HEK293 (cell line): ENCODE measurements at regions not wholly inside any gene's neighbourhood (a gene's known extent, or its start where the extent isn't known, plus 50 kb on each side); places are given as distances from the start of the nearest gene placed in this dataset.

Source experiments
- CTCF ChIA-PET: fragments of 350-600 bp; formaldehyde crosslinking; extraction: SDS; loops from one replicate; lab custom pipeline; 2021; ENCODE audit warnings: antibody characterized with exemption; lab: Yijun Ruan, JAX
- POLR2A ChIA-PET: fragments of 300-600 bp; formaldehyde crosslinking; extraction: SDS; loops from one replicate; lab custom pipeline; 2020; ENCODE audit warnings: antibody characterized with exemption, inconsistent platforms; lab: Yijun Ruan, JAX
- H3K27ac ChIP-seq: fragments of 200-500 bp; sonication (Bioruptor generic); 2 replicates; pipeline ENCODE4 v1.5.1; 2014; ENCODE audit warnings: low read depth, low read length, control low read depth, inconsistent platforms; ENCODE audit errors: extremely low read depth
- H3K36me3 ChIP-seq, 2 experiments: fragments of 200-500 bp in 1 of 2; sonication (Bioruptor generic) in 1 of 2; 1 replicate in 1 of 2; 2 replicates in 1 of 2; pipeline ENCODE4 v1.5.1; 2014 to 2017; ENCODE audit warnings: inconsistent platforms in 2 of 2, low read length in 2 of 2; ENCODE audit not compliant: control insufficient read depth in 2 of 2, insufficient read depth in 1 of 2
- H3K4me1 ChIP-seq: fragments of 200-500 bp; sonication (Bioruptor generic); 2 replicates; pipeline ENCODE4 v1.5.1; 2014; ENCODE audit warnings: mild to moderate bottlenecking, low read length, inconsistent platforms; ENCODE audit not compliant: control insufficient read depth, insufficient read depth
- H3K4me3 ChIP-seq: 2 replicates; pipeline ENCODE4 v1.5.1; 2011; ENCODE audit warnings: low read depth, mild to moderate bottlenecking, control low read depth, low read length, moderate library complexity
- H3K9me3 ChIP-seq: fragments of 200-500 bp; sonication (Bioruptor generic); 2 replicates; pipeline ENCODE4 v1.5.1; 2014; ENCODE audit warnings: low read depth, low read length, inconsistent platforms; ENCODE audit not compliant: control insufficient read depth, insufficient read depth
- FEZF1 ChIP-seq: fragments of 450-650 bp; formaldehyde crosslinking; IDR thresholded peaks from 2 replicates; pipeline ENCODE4 v1.5.1; 2016; ENCODE audit warnings: missing biosample characterization, missing genetic modification characterization
- GLI4 ChIP-seq: fragments of 450-650 bp; formaldehyde crosslinking; IDR thresholded peaks from 2 replicates; pipeline ENCODE4 v1.5.1; 2016; ENCODE audit warnings: missing biosample characterization, missing genetic modification characterization
- KLF7 ChIP-seq: fragments of 450-650 bp; formaldehyde crosslinking; IDR thresholded peaks from 2 replicates; pipeline ENCODE4 v1.5.1; 2016; ENCODE audit warnings: missing biosample characterization, missing genetic modification characterization, borderline replicate concordance
- KLF9 ChIP-seq: fragments of 450-650 bp; formaldehyde crosslinking; IDR thresholded peaks from 2 replicates; pipeline ENCODE4 v1.5.1; 2016; ENCODE audit warnings: missing biosample characterization, missing genetic modification characterization, low read depth
- RBAK ChIP-seq: fragments of 450-650 bp; formaldehyde crosslinking; IDR thresholded peaks from 2 replicates; pipeline ENCODE4 v1.5.1; 2016; ENCODE audit warnings: missing biosample characterization, missing genetic modification characterization
- ZFP37 ChIP-seq: fragments of 450-650 bp; formaldehyde crosslinking; IDR thresholded peaks from 2 replicates; pipeline ENCODE4 v1.5.1; 2016; ENCODE audit warnings: missing biosample characterization, missing genetic modification characterization
- ZNF112 ChIP-seq: fragments of 450-650 bp; formaldehyde crosslinking; IDR thresholded peaks from 2 replicates; pipeline ENCODE4 v1.5.0; 2017; ENCODE audit warnings: missing biosample characterization, missing genetic modification characterization
- ZNF121 ChIP-seq: fragments of 450-650 bp; formaldehyde crosslinking; IDR thresholded peaks from 2 replicates; pipeline ENCODE4 v1.5.1; 2016; ENCODE audit warnings: missing biosample characterization, missing genetic modification characterization
- ZNF19 ChIP-seq: fragments of 450-650 bp; formaldehyde crosslinking; IDR thresholded peaks from 2 replicates; pipeline ENCODE4; 2016; ENCODE audit warnings: missing biosample characterization, missing genetic modification characterization, low read depth
- ZNF274 ChIP-seq, 2 experiments: fragments of 200-500 bp in 1 of 2; fragments of 450-650 bp in 1 of 2; sonication (Bioruptor generic) in 1 of 2; formaldehyde crosslinking in 1 of 2; IDR thresholded peaks; 2 replicates each; pipeline versions ENCODE4 v1.5.1 to v1.6.1; 2014 to 2016; ENCODE audit warnings: borderline replicate concordance in 1 of 2, inconsistent platforms in 1 of 2, low read length in 1 of 2, missing biosample characterization in 1 of 2, missing genetic modification characterization in 1 of 2
- ZNF341 ChIP-seq: fragments of 450-650 bp; formaldehyde crosslinking; IDR thresholded peaks from 2 replicates; pipeline ENCODE4; 2016; ENCODE audit warnings: low read depth, missing biosample characterization, missing genetic modification characterization
- ZNF366 ChIP-seq: fragments of 450-650 bp; formaldehyde crosslinking; conservative IDR thresholded peaks from 2 replicates; pipeline ENCODE4 v1.5.1; 2016; ENCODE audit warnings: missing biosample characterization, missing genetic modification characterization
- ZNF514 ChIP-seq: fragments of 450-650 bp; formaldehyde crosslinking; IDR thresholded peaks from 2 replicates; pipeline ENCODE4 v1.5.1; 2016; ENCODE audit warnings: missing biosample characterization, missing genetic modification characterization
- ZNF548 ChIP-seq: fragments of 450-650 bp; formaldehyde crosslinking; IDR thresholded peaks from 2 replicates; pipeline ENCODE4 v1.5.1; 2016; ENCODE audit warnings: missing biosample characterization, missing genetic modification characterization
- ZNF623 ChIP-seq: fragments of 450-650 bp; formaldehyde crosslinking; IDR thresholded peaks from 2 replicates; pipeline ENCODE4 v1.5.1; 2016; ENCODE audit warnings: missing biosample characterization, missing genetic modification characterization
- ZNF626 ChIP-seq: fragments of 450-650 bp; sonication (Bioruptor Pico); formaldehyde crosslinking; IDR thresholded peaks from 2 replicates; pipeline ENCODE4 v1.5.1; 2018; ENCODE audit warnings: missing biosample characterization, missing genetic modification characterization, inconsistent platforms
- ZNF785 ChIP-seq: fragments of 450-650 bp; formaldehyde crosslinking; IDR thresholded peaks from 2 replicates; pipeline ENCODE4 v1.5.1; 2016; ENCODE audit warnings: missing biosample characterization, missing genetic modification characterization
- TF ChIP-seq, protein P1 (sequence below): fragments of 450-650 bp; formaldehyde crosslinking; IDR thresholded peaks from 2 replicates; pipeline ENCODE4 v1.5.1; 2016; ENCODE audit warnings: missing biosample characterization, missing genetic modification characterization
- TF ChIP-seq, protein P2 (sequence below): fragments of 450-650 bp; formaldehyde crosslinking; IDR thresholded peaks from 2 replicates; pipeline ENCODE4 v1.5.1; 2017; ENCODE audit warnings: missing biosample characterization, missing genetic modification characterization
- TF ChIP-seq, protein P3 (sequence below): IDR thresholded peaks from 2 replicates; pipeline ENCODE4 v1.6.1; 2011; ENCODE audit warnings: mild to moderate bottlenecking, low read depth, low read length, borderline replicate concordance
- TF ChIP-seq, protein P4 (sequence below): fragments of 450-650 bp; formaldehyde crosslinking; IDR thresholded peaks from 2 replicates; pipeline ENCODE4 v1.5.1; 2016; ENCODE audit warnings: missing biosample characterization, missing genetic modification characterization

DNA sequence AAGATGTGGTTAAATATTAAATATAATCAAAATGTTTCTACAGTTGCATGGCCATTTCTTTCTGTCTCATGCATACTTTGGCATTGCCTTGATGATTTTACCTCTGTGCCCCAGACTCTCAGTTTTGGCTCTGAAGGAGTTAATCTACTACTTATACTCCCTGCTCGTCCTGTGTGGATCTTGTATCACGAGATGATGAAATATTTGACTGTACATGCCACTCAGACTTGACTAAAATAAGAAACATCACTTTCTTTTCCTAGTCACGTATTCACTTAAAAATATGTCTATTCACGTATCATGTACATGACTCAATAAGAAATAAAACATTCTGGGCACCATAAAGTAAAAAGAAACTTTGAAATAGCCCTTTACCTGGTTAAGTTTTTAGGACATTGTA is 397.7 kb downstream of the RFPL4B start (continued):
- TF ChIP-seq ZFP37, result no peak
- TF ChIP-seq, all 188 proteins: peak for 0

DNA sequence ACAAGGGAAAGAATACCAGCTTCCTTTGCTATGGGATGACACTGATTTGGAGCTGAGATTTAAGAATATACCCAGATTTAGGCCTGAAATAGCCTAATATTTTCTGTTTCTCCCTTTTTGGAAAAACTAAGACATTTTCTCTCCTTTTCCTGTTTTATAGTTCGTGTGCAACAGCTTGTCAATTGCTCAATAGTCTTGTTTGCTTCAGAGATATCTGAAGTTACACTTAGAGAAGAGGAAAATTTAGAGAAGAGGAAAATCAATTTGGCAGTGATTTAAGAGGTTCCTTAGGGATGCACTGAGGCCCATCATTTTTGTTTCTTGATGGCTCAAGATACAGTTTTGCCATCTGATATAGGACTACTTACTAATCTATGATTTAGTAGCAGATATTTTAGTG is 398.6 kb downstream of the RFPL4B start:
- no peaks in the 10 kb centered on the region for H3K9me3 ChIP-seq
- no peaks in the 10 kb centered on the region for H3K4me1 ChIP-seq
- no peak overlapping the region for H3K4me3 ChIP-seq
- no peak for TF ChIP-seq KLF7 (tag by site-specific recombination)
- no peak for TF ChIP-seq ZNF366
- TF ChIP-seq ZNF274 (IDR thresholded peaks at IDR 0.05; ENCODE audit: low read length), result no peak
- TF ChIP-seq ZNF274 (tag by site-specific recombination; IDR thresholded peaks at IDR 0.05; ENCODE audit: borderline replicate concordance), result no peak
- TF ChIP-seq ZFP37, result no peak
- TF ChIP-seq, all 188 proteins: peak for 0
- POLR2A ChIA-PET, result no interaction called here
- Histone ChIP-seq H3K36me3 (no peaks in the 10 kb centered on the region), H3K27ac (no peak overlapping the region)
- CTCF ChIA-PET, result no interaction called here

DNA sequence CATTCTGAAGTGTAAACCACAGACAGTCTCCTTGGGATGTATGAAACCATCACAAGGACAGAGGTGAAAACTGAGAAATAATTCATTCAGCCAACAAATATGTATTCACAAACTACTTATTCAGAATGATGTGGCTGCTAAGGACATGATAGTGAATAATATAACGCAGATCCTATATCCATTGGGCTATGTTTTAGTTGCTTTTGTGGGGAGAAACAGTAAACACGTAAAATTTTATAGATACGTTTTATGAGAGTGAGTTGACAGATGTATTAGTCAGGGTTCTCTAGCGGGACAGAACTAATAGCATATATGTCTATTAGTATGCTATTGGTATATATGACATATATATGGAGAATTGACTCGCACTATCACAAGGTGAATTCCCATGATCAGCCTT is 402.5 kb downstream of the RFPL4B start:
- CTCF ChIA-PET, result interaction anchor here (0.5 to 0.6 kb wide), 2 partner anchors 712 to 1245 kb away, joined by 3 to 4 read pairs; no protein-coding TSS in a partner anchor
- H3K4me1 ChIP-seq, result no peaks in the 10 kb centered on the region
- no peak overlapping the region for H3K27ac ChIP-seq
- H3K36me3 ChIP-seq, result no peaks in the 10 kb centered on the region
- peak; percentile 12; the same call in 1 of the 2 replicates for TF ChIP-seq FEZF1 (tag by site-specific recombination)
- TF ChIP-seq, protein P1, sequence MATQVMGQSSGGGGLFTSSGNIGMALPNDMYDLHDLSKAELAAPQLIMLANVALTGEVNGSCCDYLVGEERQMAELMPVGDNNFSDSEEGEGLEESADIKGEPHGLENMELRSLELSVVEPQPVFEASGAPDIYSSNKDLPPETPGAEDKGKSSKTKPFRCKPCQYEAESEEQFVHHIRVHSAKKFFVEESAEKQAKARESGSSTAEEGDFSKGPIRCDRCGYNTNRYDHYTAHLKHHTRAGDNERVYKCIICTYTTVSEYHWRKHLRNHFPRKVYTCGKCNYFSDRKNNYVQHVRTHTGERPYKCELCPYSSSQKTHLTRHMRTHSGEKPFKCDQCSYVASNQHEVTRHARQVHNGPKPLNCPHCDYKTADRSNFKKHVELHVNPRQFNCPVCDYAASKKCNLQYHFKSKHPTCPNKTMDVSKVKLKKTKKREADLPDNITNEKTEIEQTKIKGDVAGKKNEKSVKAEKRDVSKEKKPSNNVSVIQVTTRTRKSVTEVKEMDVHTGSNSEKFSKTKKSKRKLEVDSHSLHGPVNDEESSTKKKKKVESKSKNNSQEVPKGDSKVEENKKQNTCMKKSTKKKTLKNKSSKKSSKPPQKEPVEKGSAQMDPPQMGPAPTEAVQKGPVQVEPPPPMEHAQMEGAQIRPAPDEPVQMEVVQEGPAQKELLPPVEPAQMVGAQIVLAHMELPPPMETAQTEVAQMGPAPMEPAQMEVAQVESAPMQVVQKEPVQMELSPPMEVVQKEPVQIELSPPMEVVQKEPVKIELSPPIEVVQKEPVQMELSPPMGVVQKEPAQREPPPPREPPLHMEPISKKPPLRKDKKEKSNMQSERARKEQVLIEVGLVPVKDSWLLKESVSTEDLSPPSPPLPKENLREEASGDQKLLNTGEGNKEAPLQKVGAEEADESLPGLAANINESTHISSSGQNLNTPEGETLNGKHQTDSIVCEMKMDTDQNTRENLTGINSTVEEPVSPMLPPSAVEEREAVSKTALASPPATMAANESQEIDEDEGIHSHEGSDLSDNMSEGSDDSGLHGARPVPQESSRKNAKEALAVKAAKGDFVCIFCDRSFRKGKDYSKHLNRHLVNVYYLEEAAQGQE (tag by site-specific recombination), result no peak
- POLR2A ChIA-PET, result no interaction called here
- H3K9me3 ChIP-seq, result no peaks in the 10 kb centered on the region
- no peak overlapping the region for H3K4me3 ChIP-seq

DNA sequence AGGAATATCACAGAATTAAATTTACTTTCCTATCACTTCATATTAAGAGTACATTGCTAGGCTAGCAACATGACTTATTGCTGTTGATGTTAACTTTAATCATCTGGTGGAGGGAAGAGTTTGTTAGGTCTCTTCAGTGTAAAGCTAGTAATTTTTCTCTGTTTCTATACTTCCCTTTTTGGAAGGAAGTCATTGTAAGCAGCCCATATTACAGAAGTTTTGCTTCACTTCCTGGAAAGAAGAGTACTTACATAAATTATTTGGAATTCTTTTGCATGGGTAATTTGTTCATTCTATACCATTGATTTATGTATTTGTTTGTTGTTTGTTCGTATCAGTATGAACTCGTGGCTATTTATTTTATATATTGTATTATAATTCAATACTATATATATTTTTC is 405.2 kb downstream of the RFPL4B start:
- no peaks in the 10 kb centered on the region for H3K9me3 ChIP-seq
- no peaks in the 10 kb centered on the region for H3K4me1 ChIP-seq
- H3K36me3 ChIP-seq, result no peaks in the 10 kb centered on the region
- no peak overlapping the region for H3K27ac ChIP-seq
- POLR2A ChIA-PET, result no interaction called here
- CTCF ChIA-PET, result interaction anchor here (1.0 to 1.3 kb wide), 2 partner anchors 26 to 1106 kb away, joined by 3 read pairs; no protein-coding TSS in a partner anchor
- H3K4me3 ChIP-seq, result no peak overlapping the region
- no peak for TF ChIP-seq ZNF341
- no peak for TF ChIP-seq GLI4 (tag by site-specific recombination)
- no peak for TF ChIP-seq ZNF121 (tag by site-specific recombination)
- no peak for TF ChIP-seq RBAK (tag by site-specific recombination)
- TF ChIP-seq ZNF548 (tag by site-specific recombination), result no peak
- TF ChIP-seq, protein P2, sequence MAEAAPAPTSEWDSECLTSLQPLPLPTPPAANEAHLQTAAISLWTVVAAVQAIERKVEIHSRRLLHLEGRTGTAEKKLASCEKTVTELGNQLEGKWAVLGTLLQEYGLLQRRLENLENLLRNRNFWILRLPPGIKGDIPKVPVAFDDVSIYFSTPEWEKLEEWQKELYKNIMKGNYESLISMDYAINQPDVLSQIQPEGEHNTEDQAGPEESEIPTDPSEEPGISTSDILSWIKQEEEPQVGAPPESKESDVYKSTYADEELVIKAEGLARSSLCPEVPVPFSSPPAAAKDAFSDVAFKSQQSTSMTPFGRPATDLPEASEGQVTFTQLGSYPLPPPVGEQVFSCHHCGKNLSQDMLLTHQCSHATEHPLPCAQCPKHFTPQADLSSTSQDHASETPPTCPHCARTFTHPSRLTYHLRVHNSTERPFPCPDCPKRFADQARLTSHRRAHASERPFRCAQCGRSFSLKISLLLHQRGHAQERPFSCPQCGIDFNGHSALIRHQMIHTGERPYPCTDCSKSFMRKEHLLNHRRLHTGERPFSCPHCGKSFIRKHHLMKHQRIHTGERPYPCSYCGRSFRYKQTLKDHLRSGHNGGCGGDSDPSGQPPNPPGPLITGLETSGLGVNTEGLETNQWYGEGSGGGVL (tag by site-specific recombination), result no peak
- TF ChIP-seq ZNF785 (tag by site-specific recombination), result no peak
- no peak for TF ChIP-seq ZNF623 (tag by site-specific recombination)
- TF ChIP-seq ZNF19 (tag by site-specific recombination), result no peak
- TF ChIP-seq KLF9 (tag by site-specific recombination), result no peak
- no peak for TF ChIP-seq ZNF514 (tag by site-specific recombination)
- TF ChIP-seq ZNF626 (tag by site-specific recombination), result no peak
- no peak for TF ChIP-seq ZNF112
- TF ChIP-seq, protein P3, sequence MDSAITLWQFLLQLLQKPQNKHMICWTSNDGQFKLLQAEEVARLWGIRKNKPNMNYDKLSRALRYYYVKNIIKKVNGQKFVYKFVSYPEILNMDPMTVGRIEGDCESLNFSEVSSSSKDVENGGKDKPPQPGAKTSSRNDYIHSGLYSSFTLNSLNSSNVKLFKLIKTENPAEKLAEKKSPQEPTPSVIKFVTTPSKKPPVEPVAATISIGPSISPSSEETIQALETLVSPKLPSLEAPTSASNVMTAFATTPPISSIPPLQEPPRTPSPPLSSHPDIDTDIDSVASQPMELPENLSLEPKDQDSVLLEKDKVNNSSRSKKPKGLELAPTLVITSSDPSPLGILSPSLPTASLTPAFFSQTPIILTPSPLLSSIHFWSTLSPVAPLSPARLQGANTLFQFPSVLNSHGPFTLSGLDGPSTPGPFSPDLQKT, result no peak
- TF ChIP-seq, protein P4, sequence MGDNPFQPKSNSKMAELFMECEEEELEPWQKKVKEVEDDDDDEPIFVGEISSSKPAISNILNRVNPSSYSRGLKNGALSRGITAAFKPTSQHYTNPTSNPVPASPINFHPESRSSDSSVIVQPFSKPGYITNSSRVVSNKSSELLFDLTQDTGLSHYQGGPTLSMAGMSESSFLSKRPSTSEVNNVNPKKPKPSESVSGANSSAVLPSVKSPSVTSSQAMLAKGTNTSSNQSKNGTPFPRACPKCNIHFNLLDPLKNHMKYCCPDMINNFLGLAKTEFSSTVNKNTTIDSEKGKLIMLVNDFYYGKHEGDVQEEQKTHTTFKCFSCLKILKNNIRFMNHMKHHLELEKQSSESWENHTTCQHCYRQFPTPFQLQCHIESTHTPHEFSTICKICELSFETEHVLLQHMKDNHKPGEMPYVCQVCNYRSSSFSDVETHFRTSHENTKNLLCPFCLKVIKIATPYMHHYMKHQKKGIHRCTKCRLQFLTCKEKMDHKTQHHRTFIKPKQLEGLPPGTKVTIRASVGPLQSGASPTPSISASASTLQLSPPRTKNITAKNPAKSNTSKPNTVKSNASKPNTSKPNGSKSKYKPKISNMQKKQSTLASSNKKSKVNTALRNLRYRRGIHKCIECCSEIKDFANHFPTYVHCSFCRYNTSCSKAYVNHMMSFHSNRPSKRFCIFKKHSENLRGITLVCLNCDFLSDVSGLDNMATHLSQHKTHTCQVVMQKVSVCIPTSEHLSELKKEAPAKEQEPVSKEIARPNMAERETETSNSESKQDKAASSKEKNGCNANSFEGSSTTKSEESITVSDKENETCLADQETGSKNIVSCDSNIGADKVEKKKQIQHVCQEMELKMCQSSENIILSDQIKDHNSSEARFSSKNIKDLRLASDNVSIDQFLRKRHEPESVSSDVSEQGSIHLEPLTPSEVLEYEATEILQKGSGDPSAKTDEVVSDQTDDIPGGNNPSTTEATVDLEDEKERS (tag by site-specific recombination), result no peak
